Liver (tissue), 8 donors: ENCODE measurements at regions not wholly inside any gene's neighbourhood (a gene's known extent, or its start where the extent isn't known, plus 50 kb on each side); places are given as distances from the start of the nearest gene placed in this dataset.

Experiments used
- DNase-seq: peaks from one replicate; pipeline ENCODE4 v3.0.0-alpha.2; 2017; ENCODE audit warnings: low spot score
- H3K27ac ChIP-seq, 2 donors: one replicate each; pipeline ENCODE4 v1.7.0; 2013; ENCODE audit warnings: inconsistent platforms in 2 of 2, low read length in 2 of 2, control low read depth in 1 of 2, low read depth in 1 of 2, mild to moderate bottlenecking in 1 of 2
- H3K27me3 ChIP-seq, 4 donors: one replicate each; pipeline versions ENCODE4 v1.6.1 to v1.7.0; 2013; ENCODE audit warnings: low read length in 3 of 4, inconsistent platforms in 1 of 4, mild to moderate bottlenecking in 1 of 4, moderate library complexity in 1 of 4; ENCODE audit not compliant: control insufficient read depth in 4 of 4, insufficient read depth in 4 of 4
- H3K36me3 ChIP-seq, 4 donors: one replicate each; pipeline versions ENCODE4 v1.6.1 to v1.7.0; 2013; ENCODE audit warnings: low read length in 3 of 4, mild to moderate bottlenecking in 3 of 4, low read depth in 1 of 4, moderate library complexity in 1 of 4; ENCODE audit not compliant: control insufficient read depth in 4 of 4, insufficient read depth in 3 of 4
- H3K4me1 ChIP-seq, 4 donors: one replicate each; pipeline versions ENCODE4 v1.6.1 to v1.7.0; 2013; ENCODE audit warnings: low read length in 3 of 4, mild to moderate bottlenecking in 3 of 4, moderate library complexity in 1 of 4; ENCODE audit not compliant: control insufficient read depth in 4 of 4, insufficient read depth in 4 of 4
- H3K4me3 ChIP-seq, 3 donors: one replicate each; pipeline versions ENCODE4 v1.6.1 to v1.7.0; 2013; ENCODE audit warnings: low read length in 3 of 3, control low read depth in 1 of 3, low read depth in 1 of 3, mild to moderate bottlenecking in 1 of 3
- H3K9ac ChIP-seq, 2 donors: one replicate each; pipeline ENCODE4 v1.7.0; 2013; ENCODE audit warnings: low read length in 2 of 2, mild to moderate bottlenecking in 2 of 2, moderate library complexity in 2 of 2, control low read depth in 1 of 2, low read depth in 1 of 2
- H3K9me3 ChIP-seq, 4 donors: one replicate each; pipeline versions ENCODE4 v1.6.1 to v1.7.0; 2013; ENCODE audit warnings: low read length in 3 of 4; ENCODE audit not compliant: control insufficient read depth in 4 of 4
- ATF3 ChIP-seq: IDR thresholded peaks from 2 replicates; pipeline ENCODE4 v1.6.1; 2016; ENCODE audit warnings: antibody characterized with exemption
- EGR1 ChIP-seq, 2 donors: IDR thresholded peaks; 2 replicates each; pipeline ENCODE4 v1.6.1; 2016 to 2018; ENCODE audit warnings: antibody characterized with exemption in 2 of 2, low read depth in 2 of 2
- FOXA1 ChIP-seq: IDR thresholded peaks from 2 replicates; pipeline ENCODE4 v1.6.1; 2016; ENCODE audit warnings: antibody characterized with exemption
- FOXA2 ChIP-seq: IDR thresholded peaks from 2 replicates; pipeline ENCODE4 v1.6.1; 2016; ENCODE audit warnings: antibody characterized with exemption
- GABPA ChIP-seq, 2 donors: IDR thresholded peaks in 1 of 2; conservative IDR thresholded peaks in 1 of 2; 2 replicates each; pipeline ENCODE4 v1.6.1; 2016; ENCODE audit warnings: antibody characterized with exemption in 2 of 2, mild to moderate bottlenecking in 1 of 2, moderate library complexity in 1 of 2
- HNF4G ChIP-seq: IDR thresholded peaks from 2 replicates; pipeline ENCODE4 v1.6.1; 2016; ENCODE audit warnings: antibody characterized with exemption
- JUND ChIP-seq, 2 donors: IDR thresholded peaks; 2 replicates each; pipeline ENCODE4 v1.6.1; 2016; ENCODE audit warnings: antibody characterized with exemption in 2 of 2
- NR2F2 ChIP-seq: IDR thresholded peaks from 2 replicates; pipeline ENCODE4 v1.6.1; 2016; ENCODE audit warnings: antibody characterized with exemption
- RAD21 ChIP-seq, 2 donors: IDR thresholded peaks; 2 replicates each; pipeline ENCODE4 v1.6.1; 2016; ENCODE audit warnings: antibody characterized with exemption in 2 of 2, mild to moderate bottlenecking in 2 of 2
- SP1 ChIP-seq: IDR thresholded peaks from 2 replicates; pipeline ENCODE4 v1.6.1; 2018; ENCODE audit warnings: antibody characterized with exemption, mild to moderate bottlenecking
- TAF1 ChIP-seq: conservative IDR thresholded peaks from 2 replicates; pipeline ENCODE4 v1.6.1; 2016; ENCODE audit warnings: antibody characterized with exemption, mild to moderate bottlenecking
- YY1 ChIP-seq: IDR thresholded peaks from 2 replicates; pipeline ENCODE4 v1.6.1; 2016; ENCODE audit warnings: antibody characterized with exemption, mild to moderate bottlenecking
- WGBS: extraction: QIAGEN DNeasy Blood & Tissue Kit; methylation state at CpG from one replicate; pipeline ENCODE4 v1.1.7; 2013; 5-methylcytosine and 5-hydroxymethylcytosine counted together
- TF ChIP-seq, protein P1 (sequence below): IDR thresholded peaks from 2 replicates; pipeline ENCODE4 v1.6.1; 2016; ENCODE audit warnings: antibody characterized with exemption, mild to moderate bottlenecking
- TF ChIP-seq, protein P2 (sequence below): IDR thresholded peaks from 2 replicates; pipeline ENCODE4 v1.6.1; 2016; ENCODE audit warnings: antibody characterized with exemption
- TF ChIP-seq, protein P3 (sequence below): fragments of 150-350 bp; IDR thresholded peaks from 2 replicates; pipeline ENCODE4 v1.5.1; 2017; ENCODE audit warnings: improper control_type of control experiment, low read depth, low read length; ENCODE audit not compliant: missing input control
- donor health status: healthy.
- donor health status: healthy.
- donor health status: healthy.
- donor health status: healthy.
- donor health status: healthy.

DNA sequence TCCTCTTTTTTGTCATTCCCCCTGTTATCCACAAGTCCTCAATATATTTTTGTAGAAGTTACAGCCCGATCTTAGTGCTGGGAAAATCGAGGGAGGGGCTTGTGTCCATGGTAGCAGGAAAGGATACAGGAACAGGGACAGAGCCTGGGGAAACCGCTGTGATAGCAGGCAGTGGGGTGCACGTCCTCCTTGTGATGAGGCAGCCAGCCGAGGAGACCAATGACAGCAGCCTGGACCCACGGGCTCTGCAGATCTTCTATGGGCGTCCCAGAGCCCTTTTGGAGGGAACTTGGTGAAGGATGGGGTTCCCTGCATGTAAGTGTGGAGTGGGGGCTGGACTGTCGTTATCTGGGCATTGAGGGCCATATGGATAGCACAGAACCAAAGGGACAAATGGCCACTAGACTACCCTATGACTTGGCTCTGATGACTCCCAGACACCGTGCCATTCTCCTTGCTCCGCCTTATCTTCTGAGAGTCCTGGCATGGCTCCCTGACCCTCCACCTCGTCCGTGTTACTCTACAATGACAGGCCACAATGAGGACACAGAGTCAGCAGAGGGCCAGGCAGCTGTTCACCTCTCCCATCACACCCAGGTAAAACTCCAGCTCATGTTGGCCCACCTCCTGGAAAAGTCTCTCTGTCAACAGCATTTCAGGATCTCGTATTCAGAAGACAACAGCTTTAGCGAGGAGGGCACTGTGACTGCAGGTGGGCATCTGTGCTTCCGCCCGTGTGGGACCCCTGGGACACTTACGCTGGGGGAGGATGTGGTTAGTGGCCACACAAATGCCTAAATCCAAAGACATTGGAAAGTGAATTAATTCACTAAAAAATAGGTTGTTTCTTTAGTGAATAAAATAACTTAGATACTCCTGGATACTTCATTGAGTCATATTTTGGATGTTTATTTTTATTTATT lies 100.1 kb downstream of the VAPA start (continued):
- TF ChIP-seq ATF3 (no peak), NR2F2 (no peak), FOXA1 (no peak)

DNA sequence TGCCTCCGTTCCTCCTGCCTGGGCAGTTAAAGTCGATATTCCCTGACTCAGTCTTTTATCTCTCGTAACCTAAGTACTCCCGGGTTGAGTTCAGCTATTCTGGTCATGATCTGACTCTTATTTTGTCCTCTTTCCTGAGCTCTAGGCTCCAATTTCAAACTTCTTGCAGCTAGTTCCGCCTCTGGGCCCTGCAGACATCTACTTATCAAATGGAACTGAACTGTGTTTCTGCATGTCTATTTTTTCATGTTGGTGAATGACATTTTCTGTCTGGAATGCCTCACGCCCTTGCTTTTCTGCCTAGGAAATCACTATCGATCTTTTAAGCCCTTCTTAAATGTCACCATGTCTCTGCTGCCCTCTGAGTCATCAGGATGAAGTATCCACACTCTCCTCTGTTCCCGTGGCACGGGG lies 101.5 kb downstream of the VAPA start:
- no peak for DNase-seq
- H3K4me1 ChIP-seq, result no peaks in the 10 kb centered on the region
- H3K9me3 ChIP-seq, result no peaks in the 10 kb centered on the region
- no peak overlapping the region for H3K4me3 ChIP-seq
- H3K9ac ChIP-seq, result no peak overlapping the region
- WGBS, result 76% methylated on average over 9 of the region's 9 CpGs
- no peaks in the 10 kb centered on the region for H3K36me3 ChIP-seq
- TF ChIP-seq, protein P1, sequence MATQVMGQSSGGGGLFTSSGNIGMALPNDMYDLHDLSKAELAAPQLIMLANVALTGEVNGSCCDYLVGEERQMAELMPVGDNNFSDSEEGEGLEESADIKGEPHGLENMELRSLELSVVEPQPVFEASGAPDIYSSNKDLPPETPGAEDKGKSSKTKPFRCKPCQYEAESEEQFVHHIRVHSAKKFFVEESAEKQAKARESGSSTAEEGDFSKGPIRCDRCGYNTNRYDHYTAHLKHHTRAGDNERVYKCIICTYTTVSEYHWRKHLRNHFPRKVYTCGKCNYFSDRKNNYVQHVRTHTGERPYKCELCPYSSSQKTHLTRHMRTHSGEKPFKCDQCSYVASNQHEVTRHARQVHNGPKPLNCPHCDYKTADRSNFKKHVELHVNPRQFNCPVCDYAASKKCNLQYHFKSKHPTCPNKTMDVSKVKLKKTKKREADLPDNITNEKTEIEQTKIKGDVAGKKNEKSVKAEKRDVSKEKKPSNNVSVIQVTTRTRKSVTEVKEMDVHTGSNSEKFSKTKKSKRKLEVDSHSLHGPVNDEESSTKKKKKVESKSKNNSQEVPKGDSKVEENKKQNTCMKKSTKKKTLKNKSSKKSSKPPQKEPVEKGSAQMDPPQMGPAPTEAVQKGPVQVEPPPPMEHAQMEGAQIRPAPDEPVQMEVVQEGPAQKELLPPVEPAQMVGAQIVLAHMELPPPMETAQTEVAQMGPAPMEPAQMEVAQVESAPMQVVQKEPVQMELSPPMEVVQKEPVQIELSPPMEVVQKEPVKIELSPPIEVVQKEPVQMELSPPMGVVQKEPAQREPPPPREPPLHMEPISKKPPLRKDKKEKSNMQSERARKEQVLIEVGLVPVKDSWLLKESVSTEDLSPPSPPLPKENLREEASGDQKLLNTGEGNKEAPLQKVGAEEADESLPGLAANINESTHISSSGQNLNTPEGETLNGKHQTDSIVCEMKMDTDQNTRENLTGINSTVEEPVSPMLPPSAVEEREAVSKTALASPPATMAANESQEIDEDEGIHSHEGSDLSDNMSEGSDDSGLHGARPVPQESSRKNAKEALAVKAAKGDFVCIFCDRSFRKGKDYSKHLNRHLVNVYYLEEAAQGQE, result no peak
- TF ChIP-seq FOXA1 (no peak), FOXA2 (no peak), RAD21 (IDR thresholded peaks at IDR 0.05) (no peak), ATF3 (no peak), HNF4G (no peak), TAF1 (no peak), EGR1 (IDR thresholded peaks at IDR 0.05; ENCODE audit: low read depth in 2 of 2) (no peak), NR2F2 (no peak), SP1 (no peak), YY1 (no peak), GABPA (IDR thresholded peaks at IDR 0.05 in 1 of 2, conservative IDR thresholded peaks at IDR 0.05 in 1 of 2) (no peak), JUND (IDR thresholded peaks at IDR 0.05) (no peak)
- TF ChIP-seq, protein P2, sequence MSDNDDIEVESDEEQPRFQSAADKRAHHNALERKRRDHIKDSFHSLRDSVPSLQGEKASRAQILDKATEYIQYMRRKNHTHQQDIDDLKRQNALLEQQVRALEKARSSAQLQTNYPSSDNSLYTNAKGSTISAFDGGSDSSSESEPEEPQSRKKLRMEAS, result no peak
- TF ChIP-seq, protein P3, sequence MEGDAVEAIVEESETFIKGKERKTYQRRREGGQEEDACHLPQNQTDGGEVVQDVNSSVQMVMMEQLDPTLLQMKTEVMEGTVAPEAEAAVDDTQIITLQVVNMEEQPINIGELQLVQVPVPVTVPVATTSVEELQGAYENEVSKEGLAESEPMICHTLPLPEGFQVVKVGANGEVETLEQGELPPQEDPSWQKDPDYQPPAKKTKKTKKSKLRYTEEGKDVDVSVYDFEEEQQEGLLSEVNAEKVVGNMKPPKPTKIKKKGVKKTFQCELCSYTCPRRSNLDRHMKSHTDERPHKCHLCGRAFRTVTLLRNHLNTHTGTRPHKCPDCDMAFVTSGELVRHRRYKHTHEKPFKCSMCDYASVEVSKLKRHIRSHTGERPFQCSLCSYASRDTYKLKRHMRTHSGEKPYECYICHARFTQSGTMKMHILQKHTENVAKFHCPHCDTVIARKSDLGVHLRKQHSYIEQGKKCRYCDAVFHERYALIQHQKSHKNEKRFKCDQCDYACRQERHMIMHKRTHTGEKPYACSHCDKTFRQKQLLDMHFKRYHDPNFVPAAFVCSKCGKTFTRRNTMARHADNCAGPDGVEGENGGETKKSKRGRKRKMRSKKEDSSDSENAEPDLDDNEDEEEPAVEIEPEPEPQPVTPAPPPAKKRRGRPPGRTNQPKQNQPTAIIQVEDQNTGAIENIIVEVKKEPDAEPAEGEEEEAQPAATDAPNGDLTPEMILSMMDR, result no peak
- H3K27me3 ChIP-seq, result no peaks in the 10 kb centered on the region
- no peak overlapping the region for H3K27ac ChIP-seq
